H1 (cell line): ENCODE measurements at regions not wholly inside any gene's neighbourhood (a gene's known extent, or its start where the extent isn't known, plus 50 kb on each side); places are given as distances from the start of the nearest gene placed in this dataset.

ENCODE experiments used
- CTCF ChIA-PET: fragments of 300-600 bp; sonication (Branson Sonifier 250); formaldehyde crosslinking; loops from one replicate; lab custom pipeline; 2021; ENCODE audit not compliant: partially characterized antibody; lab: Charles Lee
- POLR2A ChIA-PET: fragments of 300-600 bp; sonication (Branson Sonifier 250); formaldehyde crosslinking; loops from one replicate; lab custom pipeline; 2021; ENCODE audit warnings: inconsistent platforms; ENCODE audit not compliant: partially characterized antibody; lab: Charles Lee
- DNase-seq, 2 experiments: peaks; one replicate each; pipeline versions ENCODE4 v3.0.0 to v3.0.0-alpha.2; 2010 to 2022; ENCODE audit warnings: low spot score in 2 of 2, low read depth in 1 of 2, mixed read lengths in 1 of 2
- FAIRE-seq: peaks from 2 replicates; lab custom pipeline; 2011; peaks lifted over from hg19 to GRCh38; lab: Jason Lieb, UNC
- H2AFZ ChIP-seq: 2 replicates; pipeline ENCODE4 v1.8.1; 2012; ENCODE audit warnings: low read length, inconsistent platforms
- H2AK5ac ChIP-seq: 2 replicates; pipeline ENCODE4 v1.6.1; 2013; ENCODE audit warnings: low read depth, low read length
- H2BK120ac ChIP-seq: replicated peaks from 2 replicates; pipeline ENCODE3; 2013; ENCODE audit warnings: low read depth, low read length, inconsistent platforms
- H2BK12ac ChIP-seq: 2 replicates; pipeline ENCODE4 v1.6.1; 2013; ENCODE audit warnings: low read depth, low read length
- H2BK15ac ChIP-seq: 2 replicates; pipeline ENCODE4 v1.6.1; 2013; ENCODE audit warnings: low read length
- H2BK20ac ChIP-seq: 2 replicates; pipeline ENCODE4 v1.6.1; 2013; ENCODE audit warnings: low read length
- H2BK5ac ChIP-seq: 2 replicates; pipeline ENCODE4 v1.6.1; 2013; ENCODE audit warnings: low read depth, low read length
- H3K14ac ChIP-seq: 2 replicates; pipeline ENCODE4 v1.6.1; 2013; ENCODE audit warnings: inconsistent platforms; ENCODE audit not compliant: insufficient read length
- H3K18ac ChIP-seq: 2 replicates; pipeline ENCODE4 v1.6.1; 2013; ENCODE audit warnings: low read length; ENCODE audit errors: extremely low read depth
- H3K23ac ChIP-seq: 2 replicates; pipeline ENCODE4 v1.6.1; 2013; ENCODE audit warnings: inconsistent platforms; ENCODE audit not compliant: insufficient read length
- H3K23me2 ChIP-seq: 2 replicates; pipeline ENCODE4 v1.6.1; 2013; ENCODE audit warnings: low read depth, low read length
- H3K27ac ChIP-seq: 2 replicates; pipeline ENCODE4 v1.6.1; 2011; ENCODE audit warnings: low read depth, low read length, inconsistent platforms
- H3K27me3 ChIP-seq, 4 experiments: replicated peaks in 1 of 4; 1 replicate in 1 of 4; 2 replicates in 3 of 4; pipeline versions ENCODE4 v1.6.1 to v1.8.1; 2011 to 2013; ENCODE audit warnings: low read length in 3 of 4, mild to moderate bottlenecking in 3 of 4, inconsistent platforms in 2 of 4, mixed read lengths in 2 of 4, moderate library complexity in 1 of 4; ENCODE audit not compliant: control insufficient read depth in 3 of 4, insufficient read depth in 3 of 4; ENCODE audit errors: extremely low read depth in 1 of 4
- H3K36me3 ChIP-seq, 4 experiments: 2 replicates each; pipeline versions ENCODE4 v1.6.1 to v1.8.1; 2011 to 2013; ENCODE audit warnings: mild to moderate bottlenecking in 4 of 4, low read length in 3 of 4, moderate library complexity in 2 of 4, control low read depth in 1 of 4, inconsistent platforms in 1 of 4; ENCODE audit not compliant: insufficient read depth in 4 of 4, control insufficient read depth in 2 of 4
- H3K4ac ChIP-seq: replicated peaks from 2 replicates; pipeline ENCODE3; 2013; ENCODE audit warnings: low read length, low read depth, mixed read lengths, inconsistent platforms; ENCODE audit not compliant: insufficient read length
- H3K4me1 ChIP-seq, 4 experiments: replicated peaks in 1 of 4; 1 replicate in 1 of 4; 2 replicates in 3 of 4; pipeline versions ENCODE4 v1.6.1 to v1.8.1; 2011 to 2013; ENCODE audit warnings: low read length in 3 of 4, inconsistent platforms in 2 of 4, mixed read lengths in 1 of 4; ENCODE audit not compliant: insufficient read depth in 4 of 4, control insufficient read depth in 3 of 4
- H3K4me2 ChIP-seq, 2 experiments: 2 replicates each; pipeline versions ENCODE4 v1.6.1 to v1.8.1; 2011 to 2013; ENCODE audit warnings: low read depth in 2 of 2, low read length in 2 of 2, control low read depth in 1 of 2, inconsistent platforms in 1 of 2, mild to moderate bottlenecking in 1 of 2; ENCODE audit not compliant: insufficient read depth in 1 of 2
- H3K4me3 ChIP-seq, 4 experiments: fragments of 200-600, 300-600 bp in 1 of 4; sonication (generic), shearing (Covaris generic), sonication (Bioruptor Twin) in 1 of 4; 2 replicates each; pipeline versions ENCODE4 v1.5.1 to v1.8.1; 2011 to 2016; ENCODE audit warnings: low read length in 4 of 4, low read depth in 3 of 4, control low read depth in 2 of 4, inconsistent platforms in 2 of 4, mild to moderate bottlenecking in 2 of 4, mixed read lengths in 1 of 4, moderate library complexity in 1 of 4; ENCODE audit not compliant: insufficient read depth in 2 of 4; ENCODE audit errors: extremely low read depth in 1 of 4
- H3K56ac ChIP-seq: replicated peaks from 2 replicates; pipeline ENCODE3; 2013; ENCODE audit warnings: low read depth, mild to moderate bottlenecking, mixed read lengths, low read length, inconsistent platforms; ENCODE audit not compliant: insufficient read length
- H3K79me1 ChIP-seq: 2 replicates; pipeline ENCODE4 v1.6.1; 2013; ENCODE audit warnings: low read depth, low read length, control low read depth
- H3K79me2 ChIP-seq, 2 experiments: 2 replicates each; pipeline versions ENCODE4 v1.6.1 to v1.8.1; 2012 to 2013; ENCODE audit warnings: low read length in 2 of 2, mild to moderate bottlenecking in 2 of 2, inconsistent platforms in 1 of 2; ENCODE audit not compliant: insufficient read depth in 2 of 2, control insufficient read depth in 1 of 2
- H3K9ac ChIP-seq, 4 experiments: replicated peaks in 1 of 4; 1 replicate in 1 of 4; 2 replicates in 3 of 4; pipeline versions ENCODE4 v1.6.1 to v1.8.1; 2011 to 2013; ENCODE audit warnings: low read depth in 3 of 4, low read length in 3 of 4, control low read depth in 2 of 4, mild to moderate bottlenecking in 2 of 4, moderate library complexity in 2 of 4, inconsistent platforms in 1 of 4; ENCODE audit errors: extremely low read depth in 1 of 4
- H3K9me3 ChIP-seq, 2 experiments: 2 replicates each; pipeline versions ENCODE4 v1.6.1 to v1.8.1; 2012 to 2013; ENCODE audit warnings: mild to moderate bottlenecking in 2 of 2, moderate library complexity in 2 of 2, control low read depth in 1 of 2, inconsistent platforms in 1 of 2, low read depth in 1 of 2, low read length in 1 of 2, mixed read lengths in 1 of 2; ENCODE audit not compliant: insufficient read depth in 2 of 2
- H4K20me1 ChIP-seq, 2 experiments: replicated peaks in 1 of 2; 2 replicates each; pipeline versions ENCODE3 to v1.8.1; 2011 to 2013; ENCODE audit warnings: inconsistent platforms in 2 of 2, low read length in 2 of 2, mild to moderate bottlenecking in 1 of 2; ENCODE audit not compliant: insufficient read depth in 2 of 2, control insufficient read depth in 1 of 2
- H4K5ac ChIP-seq: 2 replicates; pipeline ENCODE4 v1.6.1; 2013; ENCODE audit warnings: low read length, low read depth, mixed read lengths, inconsistent platforms; ENCODE audit not compliant: insufficient read length
- H4K8ac ChIP-seq: 2 replicates; pipeline ENCODE4 v1.8.0; 2013; ENCODE audit warnings: mild to moderate bottlenecking, moderate library complexity, low read length, inconsistent platforms; ENCODE audit not compliant: insufficient read depth; ENCODE audit errors: extremely low read depth
- H4K91ac ChIP-seq: replicated peaks from 2 replicates; pipeline ENCODE3; 2013; ENCODE audit warnings: low read length, mixed read lengths, inconsistent platforms; ENCODE audit not compliant: insufficient read length
- ASH2L ChIP-seq: fragments of 200-600, 300-600 bp; sonication (generic); IDR thresholded peaks from one replicate; pipeline ENCODE4 v1.7.1; 2017; ENCODE audit warnings: low read length
- BCL11A ChIP-seq, 2 experiments: IDR thresholded peaks; one replicate each; pipeline ENCODE4 v1.6.1; 2011; ENCODE audit warnings: low read depth in 2 of 2, low read length in 2 of 2, mild to moderate bottlenecking in 2 of 2
- CEBPB ChIP-seq: IDR thresholded peaks from 2 replicates; pipeline ENCODE4 v1.6.1; 2012; ENCODE audit warnings: low read depth, low read length
- CHD1 ChIP-seq: IDR thresholded peaks from 2 replicates; pipeline ENCODE4 v1.6.1; 2012; ENCODE audit warnings: low read depth, low read length, improper control_type of control experiment
- E2F6 ChIP-seq: IDR thresholded peaks from 2 replicates; pipeline ENCODE4 v1.6.1; 2012; ENCODE audit warnings: inconsistent platforms
- GABPA ChIP-seq: IDR thresholded peaks from 2 replicates; pipeline ENCODE4 v1.6.1; 2011; ENCODE audit warnings: mild to moderate bottlenecking, low read length, moderate library complexity, borderline replicate concordance; ENCODE audit not compliant: insufficient read depth
- GTF2F1 ChIP-seq: IDR thresholded peaks from 2 replicates; pipeline ENCODE4 v1.6.1; 2012; ENCODE audit warnings: low read depth, low read length, improper control_type of control experiment, borderline replicate concordance
- NRF1 ChIP-seq: IDR thresholded peaks from 2 replicates; pipeline ENCODE4 v1.6.1; 2011; ENCODE audit warnings: mild to moderate bottlenecking, low read depth, low read length, improper control_type of control experiment
- POLR2AphosphoS5 ChIP-seq: IDR thresholded peaks from 2 replicates; pipeline ENCODE4 v1.6.1; 2011; ENCODE audit warnings: low read depth, low read length
- RBBP5 ChIP-seq: IDR thresholded peaks from 2 replicates; pipeline ENCODE4 v1.7.1; 2012; ENCODE audit warnings: low read depth, mild to moderate bottlenecking, inconsistent platforms, low read length, moderate library complexity, borderline replicate concordance
- RNF2 ChIP-seq: fragments of 200-900, 300-1000 bp; sonication (generic); IDR thresholded peaks from 2 replicates; pipeline ENCODE4 v1.7.1; 2016; ENCODE audit warnings: borderline replicate concordance, low read depth, mild to moderate bottlenecking, antibody characterized with exemption, low read length; ENCODE audit not compliant: poor library complexity, severe bottlenecking; ENCODE audit errors: missing control alignments
- SIX5 ChIP-seq: IDR thresholded peaks from 2 replicates; pipeline ENCODE4 v1.6.1; 2011; ENCODE audit warnings: mild to moderate bottlenecking, low read depth, low read length
- SP2 ChIP-seq: IDR thresholded peaks from 2 replicates; pipeline ENCODE4 v1.6.1; 2012; ENCODE audit warnings: mild to moderate bottlenecking, low read length, inconsistent platforms
- YY1 ChIP-seq: IDR thresholded peaks from 2 replicates; pipeline ENCODE4 v1.6.1; 2011; ENCODE audit warnings: low read depth, mild to moderate bottlenecking, low read length
- WGBS, 2 experiments: shearing (Covaris generic) in 1 of 2; methylation state at CpG; one replicate each; pipeline versions ENCODE4 v1.1.6 to v1.1.7; 2013 to 2015; ENCODE audit warnings: low lambda C conversion rate in 2 of 2, mixed read lengths in 2 of 2, inconsistent platforms in 1 of 2, low coverage in 1 of 2, missing lambda C conversion rate in 1 of 2; ENCODE audit not compliant: insufficient replicate concordance in 2 of 2, insufficient coverage in 1 of 2, insufficient read length in 1 of 2; ENCODE audit errors: extremely low coverage in 1 of 2, missing lambda C conversion rate in 1 of 2; 5-methylcytosine and 5-hydroxymethylcytosine counted together

- Histone ChIP-seq H3K23ac (no peak overlapping the region), H4K5ac (no peak overlapping the region), H2BK20ac (no peak overlapping the region), H3K14ac (no peak overlapping the region), H2BK5ac (no peak overlapping the region), H4K8ac (peak overlapping the region; percentile 75; the same call in 1 of the 2 replicates), H3K18ac (no peak overlapping the region), H3K9me3 (peaks cover 19 to 26% of the 10 kb centered on the region in 2 experiments; a peak in 2 of 4 replicates), H3K9ac (no peak overlapping the region), H4K91ac (no peak overlapping the region), H2AK5ac (no peak overlapping the region; the same call in 1 of the 2 replicates), H3K27ac (no peak overlapping the region), H3K4me2 (no peak overlapping the region), H2AFZ (no peak overlapping the region), H2BK12ac (no peak overlapping the region), H3K4ac (no peak overlapping the region), H3K56ac (no peak overlapping the region), H3K23me2 (peaks cover 7% of the 10 kb centered on the region; the same call in 1 of the 2 replicates), H2BK15ac (no peak overlapping the region), H2BK120ac (no peak overlapping the region), H3K4me1 (no peaks in the 10 kb centered on the region), H3K79me2 (no peaks in the 10 kb centered on the region), H3K4me3 (no peak overlapping the region), H4K20me1 (peaks cover 0 to 1% of the 10 kb centered on the region in 2 experiments), H3K36me3 (no peaks in the 10 kb centered on the region), H3K27me3 (no peaks in the 10 kb centered on the region), H3K79me1 (no peaks in the 10 kb centered on the region)
- POLR2A ChIA-PET, result no interaction called here
- DNase-seq (no peak), FAIRE-seq (no peak)
- 88% methylated on average over 7 of the region's 7 CpGs; no CpG with 5 or more reads in 1 of the 2 experiments for WGBS, 2 experiments
- CTCF ChIA-PET, result no interaction called here
- TF ChIP-seq CHD1 (no peak), GTF2F1 (no peak), POLR2AphosphoS5 (no peak), RBBP5 (no peak), GABPA (no peak), CEBPB (no peak), ASH2L (no peak), SP2 (no peak), BCL11A (IDR thresholded peaks at IDR 0.05; ENCODE audit: low read depth in 2 of 2, low read length in 2 of 2) (no peak), NRF1 (no peak), SIX5 (no peak), YY1 (no peak), RNF2 (no peak), E2F6 (no peak)
These were observed 66.6 kb upstream of the HDAC4 start for GRCh38 chr2:239467281-239467955.
